NCI-H524 (cell line): ENCODE measurements at regions not wholly inside any gene's neighbourhood (a gene's known extent, or its start where the extent isn't known, plus 50 kb on each side); places are given as distances from the start of the nearest gene placed in this dataset.
"Not testable (repeated sequence)": the region's sequence is repeated elsewhere in the genome, so short reads cannot be mapped to it uniquely, and the experiment has no call there.

Source experiments
- DNase-seq, 2 experiments: peaks; one replicate each; lab custom pipeline; 2025; lab: John Stamatoyannopoulos, UW

DNA sequence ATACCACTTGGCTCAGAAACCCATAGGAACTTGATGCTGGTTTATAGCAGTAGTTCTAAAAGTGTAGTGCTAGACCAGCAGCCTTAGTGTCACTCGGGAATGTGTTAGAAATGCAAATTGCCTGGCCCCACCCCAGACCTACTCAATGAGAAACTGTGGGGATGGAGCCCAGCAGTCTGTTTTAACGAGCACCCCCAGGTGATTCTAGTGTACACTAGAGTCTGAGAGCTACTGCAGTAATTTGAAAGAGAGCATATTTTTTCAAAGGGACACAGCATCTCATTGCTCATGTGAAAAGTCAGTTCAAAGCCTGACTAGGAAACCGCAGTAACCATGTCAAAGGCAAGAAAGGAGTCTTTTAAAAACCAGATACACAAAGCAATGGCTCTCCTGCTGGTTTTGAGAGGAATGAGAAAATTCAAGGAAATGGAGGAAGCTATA, 313.4 kb downstream of the SQOR start:
- DNase-seq: no peak

DNA sequence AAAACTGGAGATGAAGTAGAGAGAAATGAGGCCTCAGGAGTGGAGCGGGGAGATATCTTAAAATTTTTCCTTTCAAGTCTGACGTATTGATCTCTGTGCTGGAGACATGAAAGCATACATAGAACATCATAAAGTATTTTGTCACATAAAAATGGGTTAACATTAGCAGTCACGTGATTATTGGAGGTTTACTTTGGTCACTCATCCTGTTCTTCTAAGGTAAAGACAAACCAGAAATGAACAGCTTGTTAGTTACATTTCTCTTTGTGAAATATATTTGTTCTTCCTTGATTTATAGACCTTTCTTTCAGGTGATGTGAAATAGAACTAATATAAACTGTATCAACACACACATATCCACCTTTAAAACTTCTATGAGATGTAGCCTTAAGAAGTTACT, 324.1 kb downstream of the SQOR start:
- no peak for DNase-seq

- DNase-seq: no peak
Measured at GRCh38 chr15:45962733-45963132, 327.9 kb downstream of the SQOR start.

DNA sequence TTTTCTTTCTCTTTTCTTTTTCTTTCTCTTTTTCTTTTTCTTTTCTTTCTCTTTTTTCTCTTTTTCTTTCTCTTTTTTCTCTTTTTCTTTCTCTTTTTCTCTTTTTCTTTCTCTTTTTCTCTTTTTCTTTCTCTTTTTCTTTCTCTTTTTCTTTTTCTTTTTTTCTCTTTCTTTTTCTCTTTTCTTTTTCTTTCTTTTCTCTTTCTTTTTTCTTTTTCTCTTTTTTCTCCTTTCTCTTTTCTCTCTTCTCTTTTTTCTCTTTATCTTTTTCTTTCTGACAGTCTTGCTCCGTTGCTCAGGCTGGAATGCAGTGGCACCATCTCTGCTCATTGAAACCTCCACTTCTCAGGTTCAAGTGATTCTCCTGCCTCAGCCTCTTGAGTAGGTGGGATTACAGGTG, 335.7 kb downstream of the SQOR start:
- DNase-seq: no peak

- no peak for DNase-seq
Measured at GRCh38 chr15:45980366-45980765, 345.5 kb downstream of the SQOR start.

- no peak for DNase-seq
Measured at GRCh38 chr15:45981625-45982024, 346.8 kb downstream of the SQOR start.

GRCh38 chr15:45991863-45992262, 357.0 kb downstream of the SQOR start:
- DNase-seq: no peak

DNA sequence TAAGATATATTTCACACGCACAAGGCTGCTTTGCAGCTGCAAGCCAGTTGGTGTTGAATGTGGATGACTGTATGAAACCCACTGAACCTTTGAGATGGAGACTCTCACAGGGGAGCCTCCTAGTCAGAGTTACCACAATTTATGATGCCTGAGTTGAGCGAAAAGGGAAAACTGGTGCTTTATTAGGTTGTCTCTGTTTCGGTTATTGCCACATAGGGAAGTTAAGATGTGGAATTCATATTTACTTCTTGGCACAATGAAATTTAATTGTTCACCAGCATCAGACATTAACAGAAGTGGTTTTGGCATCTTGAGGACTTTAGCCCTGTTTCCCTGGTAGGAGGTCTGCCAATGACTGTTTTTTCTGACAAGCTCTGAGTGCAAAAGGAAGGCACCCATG, 358.2 kb downstream of the SQOR start:
- no peak for DNase-seq

DNA sequence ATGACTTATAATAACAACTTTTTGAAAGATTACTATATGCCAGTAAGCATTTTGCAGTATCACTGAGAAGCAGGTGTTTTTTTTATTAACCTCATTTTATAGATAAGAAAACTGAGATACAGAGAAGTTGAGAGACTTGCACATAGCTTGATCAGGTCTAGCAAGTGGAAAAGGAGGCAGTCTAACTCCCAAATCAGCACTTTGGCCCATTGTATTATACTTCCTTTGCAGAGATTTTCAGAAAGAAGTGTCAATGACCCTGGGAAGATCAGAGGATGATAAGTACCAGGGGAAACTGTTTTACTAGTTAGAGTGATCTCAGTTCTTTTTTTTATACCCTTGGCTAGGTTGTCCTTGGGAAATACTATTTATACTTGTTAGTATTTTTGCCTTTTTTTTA, 358.7 kb downstream of the SQOR start:
- no peak for DNase-seq

GRCh38 chr15:45995800-45996199, 361.0 kb downstream of the SQOR start:
- no peak for DNase-seq

- DNase-seq: no peak
Measured at GRCh38 chr15:46014532-46014931, 379.7 kb downstream of the SQOR start.

DNA sequence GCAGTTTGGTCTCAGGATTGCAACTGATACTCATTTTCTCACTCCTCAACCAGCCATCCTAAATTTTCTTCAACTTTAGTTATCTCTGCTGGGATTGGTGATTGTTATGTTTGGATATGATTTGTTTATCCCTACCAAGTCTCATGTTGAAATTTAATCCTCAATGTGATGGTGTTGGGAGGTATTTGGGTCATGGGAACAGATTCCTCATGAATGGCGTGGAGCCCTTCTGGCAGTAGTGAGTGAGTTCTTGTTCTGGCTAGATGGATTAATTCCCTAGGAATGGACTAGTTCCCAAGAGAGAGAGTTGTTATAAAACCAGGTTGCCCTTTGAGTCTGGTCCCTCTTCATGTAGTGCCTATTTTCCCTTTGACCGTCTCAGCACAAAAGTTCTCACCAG, 399.9 kb downstream of the SQOR start:
- no peak for DNase-seq

- DNase-seq: no peak
Measured at GRCh38 chr15:46039703-46040102, 404.9 kb downstream of the SQOR start.

DNA sequence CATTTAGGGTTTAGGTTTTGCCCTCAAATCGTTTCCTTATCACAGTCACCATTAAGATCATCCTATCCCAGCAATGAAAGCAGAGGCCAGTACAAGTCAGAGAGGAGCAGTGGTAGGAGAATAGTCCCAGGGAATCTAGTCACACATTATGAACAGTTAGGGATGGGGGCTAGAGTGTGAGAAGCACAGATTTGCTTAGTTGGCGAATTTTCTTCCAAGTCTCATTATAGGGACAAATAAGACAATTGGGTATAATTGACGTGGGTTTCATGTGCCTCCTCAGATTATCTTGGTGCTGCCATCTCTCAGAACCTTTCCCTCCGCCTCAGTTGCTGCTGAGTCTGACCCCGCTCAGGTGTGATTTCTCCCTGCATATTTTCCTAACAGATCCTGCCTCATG, 407.1 kb downstream of the SQOR start:
- DNase-seq: no peak

GRCh38 chr15:46059921-46060594, 425.2 kb downstream of the SQOR start:
- no peak for DNase-seq

DNA sequence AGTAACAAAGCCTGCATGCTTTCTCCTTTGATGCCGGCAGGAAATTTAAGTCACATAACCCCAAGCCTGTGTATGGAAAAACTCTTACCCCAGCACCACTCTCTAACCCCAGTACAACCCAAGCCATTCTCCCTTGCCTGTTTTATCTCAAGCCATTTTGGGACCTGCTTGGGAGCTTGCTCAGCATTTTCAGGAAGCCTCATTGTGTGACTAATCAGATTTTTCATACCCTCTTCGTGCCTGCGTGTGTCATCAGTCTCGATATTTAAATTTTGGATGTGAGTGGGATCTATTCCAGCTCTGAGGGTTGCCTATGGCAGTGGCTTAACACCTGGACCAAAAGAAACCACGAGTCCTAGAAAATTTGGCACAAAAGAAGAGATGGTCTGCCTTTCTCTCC, 426.2 kb downstream of the SQOR start:
- no peak for DNase-seq

- no peak for DNase-seq
Measured at GRCh38 chr15:46077220-46077619, 442.4 kb downstream of the SQOR start.

GRCh38 chr15:46079046-46079445, 444.2 kb downstream of the SQOR start:
- no peak for DNase-seq

- no peak for DNase-seq
Measured at GRCh38 chr15:46080016-46080415, 445.2 kb downstream of the SQOR start.

DNA sequence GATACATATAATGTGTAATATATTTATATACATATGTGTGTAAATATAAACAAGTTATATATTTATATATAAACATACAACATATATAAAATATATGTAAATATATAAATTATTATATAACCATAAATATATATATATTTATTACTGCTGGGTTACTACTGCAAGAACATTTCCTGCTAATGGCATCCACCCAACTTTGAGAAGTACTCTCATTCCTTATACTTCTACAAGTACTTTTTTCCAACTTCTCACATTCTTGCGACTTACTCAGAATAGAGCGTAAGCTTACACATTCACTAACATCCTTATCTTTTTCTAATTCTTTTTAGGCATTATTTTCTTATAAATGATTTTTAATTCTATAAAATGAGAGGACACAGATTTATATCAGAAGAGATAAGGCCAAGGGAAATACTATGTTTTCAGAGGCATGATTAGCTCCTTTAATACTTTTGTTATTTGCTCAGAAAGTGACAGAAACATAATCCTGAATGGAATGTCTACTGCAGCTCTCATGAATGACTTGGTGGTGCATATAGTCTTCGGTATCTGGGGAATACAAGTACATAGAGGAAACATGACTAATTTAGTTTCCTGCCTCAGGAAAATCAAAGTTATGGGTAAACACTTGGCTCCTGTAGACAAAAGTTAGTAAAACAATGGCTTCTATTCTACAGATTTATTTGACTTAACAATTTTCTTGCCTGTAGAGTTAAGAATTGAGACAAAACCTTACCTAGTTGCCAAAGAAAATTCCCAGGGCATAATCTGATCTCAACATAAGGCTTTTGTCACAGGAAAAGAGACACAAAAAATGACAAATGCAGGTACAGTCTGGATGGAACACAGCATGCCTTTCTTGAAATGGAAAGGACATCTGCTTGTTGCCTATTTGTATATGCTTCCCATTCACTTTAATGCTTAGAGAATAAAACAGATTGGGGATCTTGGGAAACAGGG, 453.9 kb downstream of the SQOR start:
- DNase-seq: no peak

DNA sequence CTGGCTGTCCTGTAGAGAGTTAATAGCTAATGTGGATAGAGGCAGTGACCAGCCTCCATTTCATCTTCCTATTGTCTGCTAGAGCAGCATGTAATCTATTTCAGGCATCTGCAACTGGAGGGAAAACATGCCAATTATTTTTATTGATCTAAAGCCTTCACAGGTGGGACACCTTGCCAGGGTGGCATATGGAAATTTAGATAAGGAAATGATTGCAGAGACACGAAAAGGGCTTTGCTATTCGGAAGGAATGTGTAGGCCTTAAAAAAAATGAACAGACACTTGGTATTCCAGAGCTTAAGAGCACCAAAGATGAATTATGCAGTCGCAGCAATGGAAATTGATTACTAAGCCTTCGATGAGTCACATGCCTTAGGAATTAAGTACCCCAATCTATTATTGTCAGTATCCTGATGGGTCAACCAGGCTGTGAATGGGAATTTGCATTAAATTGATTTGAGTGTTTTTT, 454.7 kb downstream of the SQOR start:
- peak in 1 of 2 experiments; percentile 7 for DNase-seq

GRCh38 chr15:46091860-46092450, 457.1 kb downstream of the SQOR start:
- DNase-seq: peak; percentile 68 to 88

DNA sequence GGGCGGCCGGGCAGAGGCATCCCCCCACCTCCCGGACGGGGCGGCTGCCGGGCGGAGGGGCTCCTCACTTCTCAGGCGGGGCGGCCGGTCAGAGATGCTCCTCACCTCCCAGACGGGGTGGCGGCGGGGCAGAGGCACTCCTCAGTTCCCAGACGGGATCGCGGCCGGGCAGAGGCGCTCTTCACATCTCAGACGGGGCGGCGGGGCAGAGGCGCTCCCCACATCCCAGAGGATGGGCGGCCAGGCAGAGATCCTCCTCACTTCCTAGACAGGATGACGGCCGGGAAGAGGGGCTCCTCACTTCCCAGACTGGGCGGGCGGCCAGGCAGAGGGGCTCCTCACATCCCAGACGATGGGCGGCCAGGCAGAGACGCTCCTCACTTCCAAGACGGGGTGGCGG, 463.2 kb downstream of the SQOR start:
- DNase-seq: not testable (repeated sequence)
